A673 (cell line): ENCODE measurements at regions not wholly inside any gene's neighbourhood (a gene's known extent, or its start where the extent isn't known, plus 50 kb on each side); places are given as distances from the start of the nearest gene placed in this dataset.

Source experiments
- BruUV-seq: library from RNA; stranded (reverse); fragments of 400-500 nt; replicated peaks from 2 replicates; lab custom pipeline; 2021; lab: Mats Ljungman, UMichigan
- CTCF ChIA-PET: fragments of 300-600 bp; sonication (Branson Sonifier 250); formaldehyde crosslinking; loops from one replicate; lab custom pipeline; 2022; ENCODE audit warnings: antibody characterized with exemption; lab: Charles Lee
- POLR2A ChIA-PET: fragments of 300-600 bp; sonication (Branson Sonifier 250); formaldehyde crosslinking; loops from one replicate; lab custom pipeline; 2022; ENCODE audit warnings: antibody characterized with exemption; ENCODE audit not compliant: low non-redundant PET; lab: Charles Lee
- DNase-seq: peaks from one replicate; pipeline ENCODE4 v3.0.0-alpha.2; 2015; ENCODE audit warnings: low spot score
- H3K27ac ChIP-seq: fragments of 200-600 bp; sonication (generic); 2 replicates; pipeline ENCODE4 v1.5.1; 2016; ENCODE audit warnings: mixed run types, low read depth, mild to moderate bottlenecking, mixed read lengths, antibody characterized with exemption, low read length; ENCODE audit not compliant: poor library complexity, severe bottlenecking
- H3K27me3 ChIP-seq: fragments of 200-600 bp; sonication (generic); replicated peaks from 2 replicates; pipeline ENCODE4 v1.6.1; 2017; ENCODE audit warnings: mixed run types, low read depth, mild to moderate bottlenecking, mixed read lengths, antibody characterized with exemption, low read length; ENCODE audit not compliant: insufficient read depth, poor library complexity
- H3K36me3 ChIP-seq: fragments of 200-600 bp; sonication (generic); 2 replicates; pipeline ENCODE4 v1.6.1; 2016; ENCODE audit warnings: mixed run types, mild to moderate bottlenecking, mixed read lengths, antibody characterized with exemption, low read length; ENCODE audit not compliant: insufficient read depth, poor library complexity, severe bottlenecking
- H3K4me1 ChIP-seq: fragments of 200-600 bp; sonication (generic); 2 replicates; pipeline ENCODE4 v1.6.1; 2017; ENCODE audit warnings: mixed run types, mild to moderate bottlenecking, mixed read lengths, antibody characterized with exemption, low read length; ENCODE audit not compliant: insufficient read depth, poor library complexity, severe bottlenecking
- H3K4me3 ChIP-seq: fragments of 200-600 bp; sonication (generic); 2 replicates; pipeline ENCODE4 v1.5.1; 2016; ENCODE audit warnings: low read depth, mixed run types, mild to moderate bottlenecking, mixed read lengths, low read length; ENCODE audit not compliant: poor library complexity, severe bottlenecking
- H3K9me3 ChIP-seq: fragments of 200-600 bp; sonication (generic); 2 replicates; pipeline ENCODE4 v1.6.1; 2016; ENCODE audit warnings: mixed run types, low read depth, mild to moderate bottlenecking, mixed read lengths, antibody characterized with exemption, low read length; ENCODE audit not compliant: poor library complexity, severe bottlenecking
- EZH2 ChIP-seq: fragments of 200-600 bp; sonication (generic); IDR thresholded peaks from 2 replicates; pipeline ENCODE4 v1.6.1; 2017; ENCODE audit warnings: borderline replicate concordance, low read depth, mild to moderate bottlenecking, mixed read lengths, antibody characterized with exemption, low read length; ENCODE audit not compliant: poor library complexity, severe bottlenecking
- intact Hi-C: fragments of 100-400 bp; cut with micrococcal nuclease; formaldehyde crosslinking; loops from one replicate; pipeline ENCODE4 v1.10.0; 2022; ENCODE audit not compliant: unreplicated experiment
- TF ChIP-seq, protein P1 (sequence below): fragments of 300-800, 200-600 bp; sonication (generic); conservative IDR thresholded peaks from 2 replicates; pipeline ENCODE4 v1.5.1; 2017; ENCODE audit warnings: low read depth, mild to moderate bottlenecking, antibody characterized with exemption, low read length, moderate library complexity, mixed read lengths

- Histone ChIP-seq H3K27ac (no peak overlapping the region), H3K4me3 (no peak overlapping the region), H3K27me3 (no peaks in the 10 kb centered on the region), H3K36me3 (no peaks in the 10 kb centered on the region), H3K9me3 (no peaks in the 10 kb centered on the region), H3K4me1 (peaks cover 13% of the 10 kb centered on the region)
- TF ChIP-seq, protein P1, sequence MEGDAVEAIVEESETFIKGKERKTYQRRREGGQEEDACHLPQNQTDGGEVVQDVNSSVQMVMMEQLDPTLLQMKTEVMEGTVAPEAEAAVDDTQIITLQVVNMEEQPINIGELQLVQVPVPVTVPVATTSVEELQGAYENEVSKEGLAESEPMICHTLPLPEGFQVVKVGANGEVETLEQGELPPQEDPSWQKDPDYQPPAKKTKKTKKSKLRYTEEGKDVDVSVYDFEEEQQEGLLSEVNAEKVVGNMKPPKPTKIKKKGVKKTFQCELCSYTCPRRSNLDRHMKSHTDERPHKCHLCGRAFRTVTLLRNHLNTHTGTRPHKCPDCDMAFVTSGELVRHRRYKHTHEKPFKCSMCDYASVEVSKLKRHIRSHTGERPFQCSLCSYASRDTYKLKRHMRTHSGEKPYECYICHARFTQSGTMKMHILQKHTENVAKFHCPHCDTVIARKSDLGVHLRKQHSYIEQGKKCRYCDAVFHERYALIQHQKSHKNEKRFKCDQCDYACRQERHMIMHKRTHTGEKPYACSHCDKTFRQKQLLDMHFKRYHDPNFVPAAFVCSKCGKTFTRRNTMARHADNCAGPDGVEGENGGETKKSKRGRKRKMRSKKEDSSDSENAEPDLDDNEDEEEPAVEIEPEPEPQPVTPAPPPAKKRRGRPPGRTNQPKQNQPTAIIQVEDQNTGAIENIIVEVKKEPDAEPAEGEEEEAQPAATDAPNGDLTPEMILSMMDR = no peak
- BruUV-seq = no TSS peak
- ChIA-PET CTCF (no interaction called here), POLR2A (no interaction called here)
- no peak for DNase-seq
- intact Hi-C loops = no loop called here
Measured at GRCh38 chr12:20264026-20264425, 104.3 kb upstream of the PDE3A start.

GRCh38 chr12:20264608-20265114 is 103.7 kb upstream of the PDE3A start:
- BruUV-seq = no TSS peak
- no peaks in the 10 kb centered on the region for H3K36me3 ChIP-seq
- CTCF ChIA-PET = no interaction called here
- DNase-seq = no peak
- H3K27me3 ChIP-seq = no peaks in the 10 kb centered on the region
- H3K9me3 ChIP-seq = no peaks in the 10 kb centered on the region
- intact Hi-C loops = no loop called here
- TF ChIP-seq EZH2 = no peak
- TF ChIP-seq, protein P1 = no peak
- no peak overlapping the region for H3K27ac ChIP-seq
- H3K4me1 ChIP-seq = peaks cover 13% of the 10 kb centered on the region
- no peak overlapping the region for H3K4me3 ChIP-seq
- POLR2A ChIA-PET = no interaction called here

GRCh38 chr12:20268121-20268732 is 100.1 kb upstream of the PDE3A start:
- no TSS peak for BruUV-seq
- intact Hi-C loops = no loop called here
- H3K9me3 ChIP-seq = no peaks in the 10 kb centered on the region
- H3K27me3 ChIP-seq = no peaks in the 10 kb centered on the region
- TF ChIP-seq, protein P1 = no peak
- TF ChIP-seq EZH2 = no peak
- H3K27ac ChIP-seq = no peak overlapping the region
- no peak overlapping the region for H3K4me3 ChIP-seq
- H3K4me1 ChIP-seq = peaks cover 5% of the 10 kb centered on the region
- DNase-seq = peak; percentile 82
- H3K36me3 ChIP-seq = no peaks in the 10 kb centered on the region
- ChIA-PET CTCF (no interaction called here), POLR2A (no interaction called here)
